ENCODE measurements at regions not wholly inside any gene's neighbourhood (a gene's known extent, or its start where the extent isn't known, plus 50 kb on each side); places are given as distances from the start of the nearest gene placed in this dataset.

GRCh38 chr17:77011173-77012011 is 129.4 kb upstream of the SEC14L1 start:
- no peaks in the 10 kb centered on the region for H3K36me3 ChIP-seq (ENCODE audit: insufficient read depth, low read length)
- H3K9ac ChIP-seq (ENCODE audit: low read length): no peak overlapping the region
- no peaks in the 10 kb centered on the region for H3F3A ChIP-seq (ENCODE audit: insufficient read depth, low read length, poor library complexity, severe bottlenecking)
- no peak overlapping the region for H3K4me3 ChIP-seq (ENCODE audit: low read length)
- H3K27me3 ChIP-seq (ENCODE audit: insufficient read depth, low read depth, low read length): no peaks in the 10 kb centered on the region
- no peaks in the 10 kb centered on the region for H3K9me2 ChIP-seq (ENCODE audit: insufficient read depth, low read length)
- H3K4me2 ChIP-seq (ENCODE audit: low read length): no peak overlapping the region
- H4K20me1 ChIP-seq (ENCODE audit: insufficient read depth): no peaks in the 10 kb centered on the region
- no peaks in the 10 kb centered on the region for H3K9me3 ChIP-seq (ENCODE audit: low read length)
- H2AFZ ChIP-seq (ENCODE audit: low read depth, low read length): no peak overlapping the region
- no peak overlapping the region for H3K27ac ChIP-seq (ENCODE audit: low read length)
- no peaks in the 10 kb centered on the region for H3K79me2 ChIP-seq (replicated peaks; ENCODE audit: insufficient read depth, low read length)
- peak; percentile 63 for TF ChIP-seq SMC3 (conservative IDR thresholded peaks at IDR 0.05; ENCODE audit: poor library complexity)
- TF ChIP-seq CTCF (IDR thresholded peaks at IDR 0.05; ENCODE audit: poor library complexity, severe bottlenecking): peak; percentile 61
- no peak for TF ChIP-seq EP300 (conservative IDR thresholded peaks at IDR 0.05; ENCODE audit: poor library complexity, severe bottlenecking)
- TF ChIP-seq POLR2AphosphoS5 (IDR thresholded peaks at IDR 0.05): no peak
- TF ChIP-seq RAD21 (conservative IDR thresholded peaks at IDR 0.05): peak; percentile 62

- H3K36me3 ChIP-seq (ENCODE audit: insufficient read depth, low read length): no peaks in the 10 kb centered on the region
- H3F3A ChIP-seq (ENCODE audit: insufficient read depth, low read length, poor library complexity, severe bottlenecking): no peaks in the 10 kb centered on the region
- no peak overlapping the region for H3K27ac ChIP-seq (ENCODE audit: low read length)
- H3K4me3 ChIP-seq (ENCODE audit: low read length): no peak overlapping the region
- H4K20me1 ChIP-seq (ENCODE audit: insufficient read depth): no peaks in the 10 kb centered on the region
- H2AFZ ChIP-seq (ENCODE audit: low read depth, low read length): no peak overlapping the region
- no peaks in the 10 kb centered on the region for H3K79me2 ChIP-seq (replicated peaks; ENCODE audit: insufficient read depth, low read length)
- H3K27me3 ChIP-seq (ENCODE audit: insufficient read depth, low read depth, low read length): no peaks in the 10 kb centered on the region
- H3K9me3 ChIP-seq (ENCODE audit: low read length): no peaks in the 10 kb centered on the region
- no peak for TF ChIP-seq EP300 (conservative IDR thresholded peaks at IDR 0.05; ENCODE audit: poor library complexity, severe bottlenecking)
- TF ChIP-seq CTCF (IDR thresholded peaks at IDR 0.05; ENCODE audit: poor library complexity, severe bottlenecking): no peak
- TF ChIP-seq SMC3 (conservative IDR thresholded peaks at IDR 0.05; ENCODE audit: poor library complexity): no peak
- TF ChIP-seq REST (IDR thresholded peaks at IDR 0.05; ENCODE audit: borderline replicate concordance): no peak
- no peak for TF ChIP-seq RAD21 (conservative IDR thresholded peaks at IDR 0.05)
- no peak for TF ChIP-seq EZH2 (IDR thresholded peaks at IDR 0.05; ENCODE audit: borderline replicate concordance, insufficient read depth, low read length, poor library complexity, severe bottlenecking)
- no peak for TF ChIP-seq TAF1 (IDR thresholded peaks at IDR 0.05; ENCODE audit: low read depth)
- TF ChIP-seq MXI1 (conservative IDR thresholded peaks at IDR 0.05; ENCODE audit: poor library complexity, severe bottlenecking): no peak
- TF ChIP-seq POLR2AphosphoS5 (IDR thresholded peaks at IDR 0.05): no peak
- no peak overlapping the region for H3K4me2 ChIP-seq (ENCODE audit: low read length)
- H3K9ac ChIP-seq (ENCODE audit: low read length): no peak overlapping the region
- no peaks in the 10 kb centered on the region for H3K9me2 ChIP-seq (ENCODE audit: insufficient read depth, low read length)
These were observed 122.3 kb upstream of the SEC14L1 start for GRCh38 chr17:77018504-77018903.
